ENCODE measurements at regions not wholly inside any gene's neighbourhood (a gene's known extent, or its start where the extent isn't known, plus 50 kb on each side); places are given as distances from the start of the nearest gene placed in this dataset.
A peak's percentile ranks its signal among the peaks of the same experiment; 100 is the strongest.

DNA sequence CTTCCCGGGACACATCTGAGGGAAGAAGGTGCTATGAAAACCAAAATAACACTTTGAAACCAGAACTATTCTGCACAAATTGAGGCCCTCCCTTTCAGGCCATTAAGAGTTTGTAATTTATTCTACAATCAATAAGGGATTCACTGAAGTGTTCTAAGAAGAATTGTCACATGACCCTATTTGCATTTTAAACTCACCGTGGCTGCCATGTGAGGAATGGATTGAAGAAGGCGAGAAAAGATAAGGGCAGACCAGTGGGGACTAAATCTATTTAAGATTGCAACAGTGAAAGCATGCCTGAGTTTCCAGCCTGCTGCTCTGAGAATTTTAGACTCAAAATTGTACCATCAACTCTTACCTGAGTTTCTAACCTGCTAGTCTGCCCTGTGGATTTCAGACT lies 408.8 kb upstream of the SALL1 start:
- ChIA-PET POLR2A (no interaction called here), CTCF (no interaction called here)

DNA sequence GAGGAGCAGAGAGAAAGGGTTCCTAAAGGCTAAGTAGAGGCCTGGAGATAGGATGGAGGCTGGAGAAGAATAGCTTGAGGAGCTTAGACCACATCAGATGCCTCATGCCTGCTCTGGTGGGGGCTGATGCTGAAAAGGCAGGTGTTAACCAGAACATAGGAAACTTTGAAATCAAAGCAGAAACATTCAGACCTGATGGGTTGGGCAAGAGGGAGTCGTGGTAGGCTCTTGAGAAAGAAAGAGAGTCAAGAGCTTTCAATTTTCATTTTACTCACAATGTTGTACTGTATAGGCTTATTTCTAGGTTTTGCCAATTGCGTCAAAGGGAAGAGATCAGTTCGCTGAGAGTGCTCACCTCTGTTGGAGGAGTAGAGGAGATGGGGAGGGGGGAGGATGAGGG lies 406.6 kb upstream of the SALL1 start:
- H3K9me3 ChIP-seq (ENCODE audit: control insufficient read depth, insufficient read depth, low read length) = no peaks in the 10 kb centered on the region
- TF ChIP-seq, protein P1, sequence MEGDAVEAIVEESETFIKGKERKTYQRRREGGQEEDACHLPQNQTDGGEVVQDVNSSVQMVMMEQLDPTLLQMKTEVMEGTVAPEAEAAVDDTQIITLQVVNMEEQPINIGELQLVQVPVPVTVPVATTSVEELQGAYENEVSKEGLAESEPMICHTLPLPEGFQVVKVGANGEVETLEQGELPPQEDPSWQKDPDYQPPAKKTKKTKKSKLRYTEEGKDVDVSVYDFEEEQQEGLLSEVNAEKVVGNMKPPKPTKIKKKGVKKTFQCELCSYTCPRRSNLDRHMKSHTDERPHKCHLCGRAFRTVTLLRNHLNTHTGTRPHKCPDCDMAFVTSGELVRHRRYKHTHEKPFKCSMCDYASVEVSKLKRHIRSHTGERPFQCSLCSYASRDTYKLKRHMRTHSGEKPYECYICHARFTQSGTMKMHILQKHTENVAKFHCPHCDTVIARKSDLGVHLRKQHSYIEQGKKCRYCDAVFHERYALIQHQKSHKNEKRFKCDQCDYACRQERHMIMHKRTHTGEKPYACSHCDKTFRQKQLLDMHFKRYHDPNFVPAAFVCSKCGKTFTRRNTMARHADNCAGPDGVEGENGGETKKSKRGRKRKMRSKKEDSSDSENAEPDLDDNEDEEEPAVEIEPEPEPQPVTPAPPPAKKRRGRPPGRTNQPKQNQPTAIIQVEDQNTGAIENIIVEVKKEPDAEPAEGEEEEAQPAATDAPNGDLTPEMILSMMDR (IDR thresholded peaks at IDR 0.05; ENCODE audit: low read depth, low read length) = no peak
- no peak for DNase-seq (ENCODE audit: low read depth, low spot score)
- H3K27ac ChIP-seq (ENCODE audit: low read depth, low read length) = no peak overlapping the region
- ChIA-PET CTCF (interaction anchor here (2.7 kb wide), 1 partner anchor 424 kb away, joined by 9 read pairs; no protein-coding TSS in a partner anchor), POLR2A (no interaction called here)
- no peak overlapping the region for H3K4me3 ChIP-seq (ENCODE audit: low read depth, low read length)
- H3K27me3 ChIP-seq (ENCODE audit: control insufficient read depth, insufficient read depth, low read length) = no peaks in the 10 kb centered on the region

More for the DNA sequence above, 408.8 kb upstream of the SALL1 start:
- no peaks in the 10 kb centered on the region for H3K9me3 ChIP-seq (ENCODE audit: control insufficient read depth, insufficient read depth, low read length)
- H3K27me3 ChIP-seq (ENCODE audit: control insufficient read depth, insufficient read depth, low read length) = no peaks in the 10 kb centered on the region
- no peak overlapping the region for H3K27ac ChIP-seq (ENCODE audit: low read depth, low read length)
- TF ChIP-seq, protein P1 (IDR thresholded peaks at IDR 0.05; ENCODE audit: low read depth, low read length) = no peak
- H3K4me3 ChIP-seq (ENCODE audit: low read depth, low read length) = no peak overlapping the region
- DNase-seq (ENCODE audit: low read depth, low spot score) = no peak

GRCh38 chr16:51556694-51557340 lies 405.7 kb upstream of the SALL1 start:
- Histone ChIP-seq H3K9me3 (ENCODE audit: control insufficient read depth, insufficient read depth, low read length) (no peaks in the 10 kb centered on the region), H3K27me3 (ENCODE audit: control insufficient read depth, insufficient read depth, low read length) (no peaks in the 10 kb centered on the region), H3K4me3 (ENCODE audit: low read depth, low read length) (no peak overlapping the region), H3K27ac (ENCODE audit: low read depth, low read length) (peak overlapping the region; percentile 76)
- peak; percentile 77 for DNase-seq (ENCODE audit: low read depth, low spot score)
- POLR2A ChIA-PET = no interaction called here
- CTCF ChIA-PET = interaction anchor here (0.7 to 2.7 kb wide), 5 partner anchors 14 to 751 kb away, joined by 3 to 9 read pairs (median 3); no protein-coding TSS in a partner anchor
- TF ChIP-seq, protein P1 (IDR thresholded peaks at IDR 0.05; ENCODE audit: low read depth, low read length) = no peak

- H3K27ac ChIP-seq (ENCODE audit: low read depth, low read length) = no peak overlapping the region
- H3K4me3 ChIP-seq (ENCODE audit: low read depth, low read length) = no peak overlapping the region
- no peaks in the 10 kb centered on the region for H3K9me3 ChIP-seq (ENCODE audit: control insufficient read depth, insufficient read depth, low read length)
- DNase-seq (ENCODE audit: low read depth, low spot score) = peak; percentile 18
- ChIA-PET CTCF (no interaction called here), POLR2A (no interaction called here)
- TF ChIP-seq, protein P1 (IDR thresholded peaks at IDR 0.05; ENCODE audit: low read depth, low read length) = no peak
- H3K27me3 ChIP-seq (ENCODE audit: control insufficient read depth, insufficient read depth, low read length) = no peaks in the 10 kb centered on the region
These were observed 402.8 kb upstream of the SALL1 start for GRCh38 chr16:51553910-51554309.

GRCh38 chr16:51553314-51553713 lies 402.2 kb upstream of the SALL1 start:
- H3K4me3 ChIP-seq (ENCODE audit: low read depth, low read length) = no peak overlapping the region
- POLR2A ChIA-PET = no interaction called here
- TF ChIP-seq, protein P1 (IDR thresholded peaks at IDR 0.05; ENCODE audit: low read depth, low read length) = no peak
- no peaks in the 10 kb centered on the region for H3K9me3 ChIP-seq (ENCODE audit: control insufficient read depth, insufficient read depth, low read length)
- no peaks in the 10 kb centered on the region for H3K27me3 ChIP-seq (ENCODE audit: control insufficient read depth, insufficient read depth, low read length)
- no peak for DNase-seq (ENCODE audit: low read depth, low spot score)
- no peak overlapping the region for H3K27ac ChIP-seq (ENCODE audit: low read depth, low read length)
- CTCF ChIA-PET = interaction anchor here (0.6 kb wide), 1 partner anchor 15 kb away, joined by 3 read pairs; no protein-coding TSS in a partner anchor
